MM.1S (cell line): ENCODE measurements at regions not wholly inside any gene's neighbourhood (a gene's known extent, or its start where the extent isn't known, plus 50 kb on each side); places are given as distances from the start of the nearest gene placed in this dataset.

Experiments
- DNase-seq: peaks from one replicate; pipeline ENCODE4 v3.0.0-alpha.2; 2015
- H2AFZ ChIP-seq: fragments of 300-600 bp; sonication (generic); 2 replicates; pipeline ENCODE4 v1.6.0; 2016; ENCODE audit warnings: antibody characterized with exemption, low read length
- H3F3A ChIP-seq: fragments of 300-600 bp; sonication (generic); 2 replicates; pipeline ENCODE4 v1.6.1; 2016; ENCODE audit warnings: mild to moderate bottlenecking, antibody characterized with exemption, low read length, moderate library complexity, mixed read lengths; ENCODE audit not compliant: insufficient read depth
- H3K27ac ChIP-seq: fragments of 300-600 bp; sonication (generic); 2 replicates; pipeline ENCODE4 v1.5.1; 2016; ENCODE audit warnings: mild to moderate bottlenecking, low read length
- H3K27me3 ChIP-seq: fragments of 300-600 bp; sonication (generic); replicated peaks from 2 replicates; pipeline ENCODE4 v1.6.0; 2016; ENCODE audit warnings: low read length; ENCODE audit not compliant: insufficient read depth
- H3K36me3 ChIP-seq: fragments of 300-600 bp; sonication (generic); replicated peaks from 2 replicates; pipeline ENCODE4 v1.6.1; 2016; ENCODE audit warnings: mild to moderate bottlenecking, low read length, mixed read lengths; ENCODE audit not compliant: insufficient read depth
- H3K4me1 ChIP-seq: fragments of 300-600 bp; sonication (generic); 2 replicates; pipeline ENCODE4 v1.6.1; 2016; ENCODE audit warnings: low read length, mixed read lengths
- H3K4me2 ChIP-seq: fragments of 300-600 bp; sonication (generic); 2 replicates; pipeline ENCODE4 v1.6.0; 2016; ENCODE audit warnings: low read depth, low read length
- H3K4me3 ChIP-seq: fragments of 300-600 bp; sonication (generic); 2 replicates; pipeline ENCODE4 v1.5.1; 2016; ENCODE audit warnings: low read length, mixed read lengths
- H3K79me2 ChIP-seq: fragments of 300-600 bp; sonication (generic); 2 replicates; pipeline ENCODE4 v1.6.1; 2016; ENCODE audit warnings: mixed run types, low read length, mixed read lengths
- H3K9ac ChIP-seq: fragments of 300-600 bp; sonication (generic); 2 replicates; pipeline ENCODE4 v1.6.1; 2016; ENCODE audit warnings: low read length, mixed read lengths
- H3K9me2 ChIP-seq: fragments of 300-600 bp; sonication (generic); replicated peaks from 2 replicates; pipeline ENCODE4 v1.6.1; 2016; ENCODE audit warnings: mild to moderate bottlenecking, low read length, mixed read lengths; ENCODE audit not compliant: insufficient read depth
- H3K9me3 ChIP-seq: fragments of 300-600 bp; sonication (generic); replicated peaks from 2 replicates; pipeline ENCODE4 v1.6.1; 2016; ENCODE audit warnings: mild to moderate bottlenecking, low read length, mixed read lengths; ENCODE audit not compliant: insufficient read depth
- H4K20me1 ChIP-seq: fragments of 300-600 bp; sonication (generic); 2 replicates; pipeline ENCODE4 v1.6.1; 2016; ENCODE audit warnings: mild to moderate bottlenecking, low read length, moderate library complexity, mixed read lengths; ENCODE audit not compliant: insufficient read depth
- CTCF ChIP-seq: fragments of 300-600 bp; sonication (generic); IDR thresholded peaks from 2 replicates; pipeline ENCODE4 v1.5.1; 2016; ENCODE audit warnings: antibody characterized with exemption, low read length, mixed read lengths
- EZH2 ChIP-seq: fragments of 300-600 bp; sonication (generic); optimal IDR thresholded peaks from 2 replicates; pipeline ENCODE3; 2017; ENCODE audit warnings: low read depth, mild to moderate bottlenecking, antibody characterized with exemption, low read length, mixed read lengths
- EZH2phosphoT487 ChIP-seq: fragments of 300-600 bp; sonication (generic); IDR thresholded peaks from 2 replicates; pipeline ENCODE4 v1.6.1; 2018; ENCODE audit warnings: antibody characterized with exemption, low read length

GRCh38 chr4:18961266-18961665 lies 939.7 kb upstream of the LCORL start:
- H3K9me3 ChIP-seq: no peaks in the 10 kb centered on the region
- H3F3A ChIP-seq: no peaks in the 10 kb centered on the region
- H3K27ac ChIP-seq: no peak overlapping the region
- DNase-seq: no peak
- no peaks in the 10 kb centered on the region for H3K4me1 ChIP-seq
- no peak overlapping the region for H3K4me3 ChIP-seq
- H3K9me2 ChIP-seq: no peaks in the 10 kb centered on the region
- no peak overlapping the region for H3K4me2 ChIP-seq
- no peak overlapping the region for H3K9ac ChIP-seq
- no peaks in the 10 kb centered on the region for H4K20me1 ChIP-seq
- TF ChIP-seq EZH2 (no peak), CTCF (no peak), EZH2phosphoT487 (no peak)
- H3K79me2 ChIP-seq: no peaks in the 10 kb centered on the region
- no peaks in the 10 kb centered on the region for H3K36me3 ChIP-seq
- H2AFZ ChIP-seq: no peak overlapping the region
- H3K27me3 ChIP-seq: no peaks in the 10 kb centered on the region

GRCh38 chr4:18957716-18958115 lies 936.2 kb upstream of the LCORL start:
- Histone ChIP-seq H3K79me2 (no peaks in the 10 kb centered on the region), H3K9me3 (no peaks in the 10 kb centered on the region), H3K36me3 (no peaks in the 10 kb centered on the region), H2AFZ (no peak overlapping the region), H3K27ac (no peak overlapping the region), H3K9ac (no peak overlapping the region), H4K20me1 (no peaks in the 10 kb centered on the region), H3K4me3 (no peak overlapping the region), H3K4me1 (no peaks in the 10 kb centered on the region), H3K27me3 (no peaks in the 10 kb centered on the region), H3K9me2 (no peaks in the 10 kb centered on the region), H3F3A (no peaks in the 10 kb centered on the region), H3K4me2 (no peak overlapping the region)
- TF ChIP-seq EZH2phosphoT487 (no peak), EZH2 (no peak), CTCF (no peak)
- DNase-seq: no peak

- TF ChIP-seq EZH2phosphoT487: no peak
- TF ChIP-seq CTCF: no peak
- TF ChIP-seq EZH2: no peak
- no peak for DNase-seq
These were observed 933.0 kb upstream of the LCORL start for GRCh38 chr4:18954538-18954937.

More at GRCh38 chr4:18954538-18954937, 933.0 kb upstream of the LCORL start:
- H3K4me1 ChIP-seq: no peaks in the 10 kb centered on the region
- H3K4me2 ChIP-seq: no peak overlapping the region
- H4K20me1 ChIP-seq: no peaks in the 10 kb centered on the region
- H3K79me2 ChIP-seq: no peaks in the 10 kb centered on the region
- H3K4me3 ChIP-seq: no peak overlapping the region
- H3K9ac ChIP-seq: no peak overlapping the region
- no peak overlapping the region for H2AFZ ChIP-seq
- H3F3A ChIP-seq: no peaks in the 10 kb centered on the region
- no peak overlapping the region for H3K27ac ChIP-seq
- H3K36me3 ChIP-seq: no peaks in the 10 kb centered on the region
- no peaks in the 10 kb centered on the region for H3K9me3 ChIP-seq
- H3K9me2 ChIP-seq: no peaks in the 10 kb centered on the region
- no peaks in the 10 kb centered on the region for H3K27me3 ChIP-seq
